ENCODE measurements at regions not wholly inside any gene's neighbourhood (a gene's known extent, or its start where the extent isn't known, plus 50 kb on each side); places are given as distances from the start of the nearest gene placed in this dataset.
"Not testable (repeated sequence)": the region's sequence is repeated elsewhere in the genome, so short reads cannot be mapped to it uniquely, and the experiment has no call there.

GRCh38 chr7:6989968-6990367 lies 163.9 kb upstream of the CCZ1B start:
- not testable (repeated sequence) for TF ChIP-seq EP300, CTCF (IDR thresholded peaks at IDR 0.05)

Measured in tibial nerve (tissue), 4 donors.